K562 (cell line): ENCODE measurements at regions not wholly inside any gene's neighbourhood (a gene's known extent, or its start where the extent isn't known, plus 50 kb on each side); places are given as distances from the start of the nearest gene placed in this dataset.

Source experiments
- CTCF ChIP-seq, 3 experiments: IDR thresholded peaks in 2 of 3; conservative IDR thresholded peaks in 1 of 3; 2 replicates each; pipeline ENCODE4 v1.5.1; 2011 to 2012; ENCODE audit warnings: low read length in 3 of 3, mild to moderate bottlenecking in 3 of 3, control low read depth in 2 of 3, improper control_type of control experiment in 1 of 3, inconsistent platforms in 1 of 3, low read depth in 1 of 3, mixed read lengths in 1 of 3, moderate library complexity in 1 of 3; ENCODE audit not compliant: insufficient read depth in 2 of 3
- HDAC2 ChIP-seq: fragments of 450-650 bp; IDR thresholded peaks from 2 replicates; pipeline ENCODE4 v1.6.1; 2016; ENCODE audit warnings: mild to moderate bottlenecking
- NFYB ChIP-seq: IDR thresholded peaks from 2 replicates; pipeline ENCODE4 v1.6.1; 2011; ENCODE audit warnings: mild to moderate bottlenecking, moderate library complexity; ENCODE audit not compliant: insufficient read length; ENCODE audit errors: extremely low read depth
- TAF7 ChIP-seq: fragments of 450-650 bp; IDR thresholded peaks from 2 replicates; pipeline ENCODE4 v1.6.1; 2016; ENCODE audit warnings: missing genetic modification characterization, missing compliant biosample characterization
- ZBTB12 ChIP-seq: fragments of 250-450 bp; sonication (Bioruptor Pico); IDR thresholded peaks from 2 replicates; pipeline ENCODE4 v1.4.0; 2020

- no peak for TF ChIP-seq HDAC2
- no peak for TF ChIP-seq TAF7
- no peak for TF ChIP-seq ZBTB12 (CRISPR knock-in tag)
- no peak for TF ChIP-seq NFYB
- TF ChIP-seq CTCF (IDR thresholded peaks at IDR 0.05 in 2 of 3, conservative IDR thresholded peaks at IDR 0.05 in 1 of 3; ENCODE audit: insufficient read depth in 2 of 3, low read depth in 1 of 3, low read length in 3 of 3), result no peak
These were observed 248.9 kb downstream of the TMEM182 start for GRCh38 chr2:103010751-103011150.
